C1 segment of cervical spinal cord (tissue), 14 donors: ENCODE measurements at regions not wholly inside any gene's neighbourhood (a gene's known extent, or its start where the extent isn't known, plus 50 kb on each side); places are given as distances from the start of the nearest gene placed in this dataset.
"Not testable (repeated sequence)": the region's sequence is repeated elsewhere in the genome, so short reads cannot be mapped to it uniquely, and the experiment has no call there.

Experiments used
- DNase-seq, 14 donors: peaks; one replicate each; lab custom pipeline; 2025; lab: John Stamatoyannopoulos, UW

DNA sequence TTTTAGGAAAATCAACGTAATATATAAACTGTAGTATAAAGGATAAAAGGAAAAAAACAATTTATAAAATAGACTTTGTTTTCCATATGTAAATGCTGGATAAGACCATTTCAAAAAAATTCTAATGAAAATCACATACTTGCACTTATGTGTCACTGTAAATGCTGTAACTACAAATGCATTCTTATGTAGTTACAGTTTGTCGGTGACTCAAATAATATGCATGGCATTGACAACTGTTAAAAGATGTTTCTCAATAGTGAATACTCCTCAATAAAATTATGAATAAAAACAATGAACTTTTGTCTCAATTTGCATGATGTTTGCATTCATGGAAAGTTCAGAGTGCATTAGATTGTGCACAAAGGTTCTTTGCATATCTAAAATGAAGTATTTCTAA, 614.0 kb upstream of the CHRM3 start:
- no peak for DNase-seq

DNA sequence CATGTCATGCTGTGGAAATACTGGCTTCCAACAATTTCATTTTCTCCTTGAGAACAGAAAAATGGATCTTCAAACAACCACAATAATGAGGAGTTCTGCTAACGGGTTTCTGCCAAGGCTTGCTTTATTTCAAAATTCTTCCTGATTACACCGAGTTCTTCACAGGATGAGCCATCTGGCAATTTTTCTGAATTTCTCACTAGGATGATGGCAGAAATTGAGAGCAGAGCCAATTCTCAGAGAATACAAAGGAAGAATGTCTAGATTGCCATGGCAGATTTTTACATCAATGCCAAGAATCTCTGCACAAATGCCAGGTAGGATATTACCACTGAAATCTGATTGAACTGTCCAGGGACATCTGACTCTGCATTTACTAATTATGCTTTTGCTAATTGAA, 619.0 kb upstream of the CHRM3 start:
- DNase-seq = peak in 1 of 14 donors; percentile 80

- DNase-seq = no peak
Measured at GRCh38 chr1:238764779-238765178, 621.6 kb upstream of the CHRM3 start.

DNA sequence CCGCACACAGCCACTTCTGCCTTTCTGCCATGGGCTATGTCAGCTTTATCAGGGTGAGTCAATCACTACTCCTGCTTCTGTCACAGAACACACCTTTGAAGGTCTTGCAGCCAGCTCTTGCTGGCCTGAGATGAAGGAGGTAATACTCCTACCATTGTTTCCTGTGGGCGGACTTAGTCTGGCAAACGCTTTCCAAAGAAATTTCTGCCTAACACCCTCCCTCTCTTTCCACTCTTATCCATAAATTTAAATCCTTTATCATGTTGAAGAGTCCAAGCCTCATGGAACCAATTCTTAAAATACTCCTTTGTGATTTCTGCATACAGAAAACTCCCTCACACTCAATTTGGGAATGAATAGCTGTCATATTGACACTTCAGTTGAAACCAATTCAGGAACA, 633.1 kb upstream of the CHRM3 start:
- no peak for DNase-seq

DNA sequence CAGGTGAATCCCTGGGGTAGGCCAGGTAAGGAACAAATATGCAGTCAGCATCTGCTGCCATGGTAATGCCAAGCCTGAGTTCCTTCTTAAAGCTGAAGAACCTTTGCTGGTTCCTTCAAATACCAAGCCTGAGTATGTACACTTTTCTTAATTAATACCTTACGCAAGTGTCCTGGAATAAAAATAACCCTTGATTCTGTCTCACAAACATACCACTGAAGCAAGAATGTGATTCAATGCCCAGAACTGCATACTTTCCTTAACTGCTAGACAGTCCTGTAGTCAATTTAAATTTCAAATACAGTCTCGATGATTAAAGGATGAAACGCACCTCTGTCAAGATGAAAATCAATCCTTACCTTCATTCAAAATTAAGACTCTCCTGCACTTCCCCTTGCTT, 634.0 kb upstream of the CHRM3 start:
- DNase-seq = no peak

DNA sequence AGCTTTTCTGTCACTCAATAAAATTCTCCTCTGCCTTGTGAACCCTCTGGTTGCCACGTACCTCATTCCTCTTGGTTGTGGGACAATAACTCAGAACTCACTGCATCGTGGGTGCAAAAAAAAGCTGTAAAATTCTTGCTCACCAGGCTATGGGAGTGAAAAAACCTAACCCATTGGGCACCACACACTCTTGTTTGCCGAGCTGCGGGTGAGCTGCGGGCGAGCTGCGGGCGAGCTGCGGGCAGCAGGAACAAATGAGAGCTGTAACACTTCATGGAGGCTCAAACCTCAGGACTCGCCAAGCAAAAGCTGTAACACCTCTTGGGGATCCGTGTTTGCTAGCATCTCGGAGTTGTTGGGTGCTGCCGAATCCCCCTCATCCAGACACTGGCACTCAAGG, 641.3 kb upstream of the CHRM3 start:
- DNase-seq = no peak

GRCh38 chr1:238738892-238739291, 647.5 kb upstream of the CHRM3 start:
- no peak for DNase-seq

- DNase-seq = no peak
Measured at GRCh38 chr1:238727670-238728069, 658.7 kb upstream of the CHRM3 start.

- DNase-seq = no peak
Measured at GRCh38 chr1:238722812-238723211, 663.6 kb upstream of the CHRM3 start.

DNA sequence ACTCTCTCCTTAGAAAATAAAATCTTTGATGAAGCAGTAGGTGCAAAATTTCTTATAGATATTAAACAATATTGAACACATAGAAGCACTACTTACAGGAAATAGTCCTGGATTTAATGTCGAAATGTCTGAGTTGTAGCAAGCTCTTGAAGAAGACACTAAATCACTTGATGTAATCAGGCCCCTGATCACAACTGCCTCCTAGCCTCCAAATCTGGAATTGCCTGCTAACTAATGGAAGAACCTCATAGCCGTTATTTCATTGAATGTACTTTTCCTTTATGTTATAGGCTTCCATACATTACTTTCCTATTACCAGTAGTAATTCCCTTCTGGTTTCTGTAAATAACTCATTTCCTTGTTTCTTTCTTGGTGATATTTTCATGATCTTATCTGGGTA, 675.7 kb upstream of the CHRM3 start:
- DNase-seq = no peak

- no peak for DNase-seq
Measured at GRCh38 chr1:238701024-238701423, 685.3 kb upstream of the CHRM3 start.

DNA sequence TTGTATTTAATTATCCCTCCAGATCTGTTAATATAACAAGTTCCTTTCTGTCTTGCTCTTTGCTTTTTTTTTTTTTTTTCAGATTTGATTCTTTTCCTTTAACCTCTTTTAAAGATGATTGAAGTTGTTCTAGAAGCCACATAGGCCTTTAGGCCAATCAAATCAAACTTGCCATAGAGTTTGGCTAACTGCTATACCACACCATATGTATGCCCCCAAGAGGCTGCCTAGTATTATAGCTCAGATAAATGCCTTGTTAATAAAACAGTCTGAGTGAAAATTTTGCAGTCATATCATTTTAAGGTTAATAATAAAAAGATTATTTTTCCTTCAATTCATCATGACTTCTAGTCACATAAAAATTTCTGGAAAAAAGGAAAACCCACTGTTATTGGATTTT, 696.0 kb upstream of the CHRM3 start:
- DNase-seq = no peak

DNA sequence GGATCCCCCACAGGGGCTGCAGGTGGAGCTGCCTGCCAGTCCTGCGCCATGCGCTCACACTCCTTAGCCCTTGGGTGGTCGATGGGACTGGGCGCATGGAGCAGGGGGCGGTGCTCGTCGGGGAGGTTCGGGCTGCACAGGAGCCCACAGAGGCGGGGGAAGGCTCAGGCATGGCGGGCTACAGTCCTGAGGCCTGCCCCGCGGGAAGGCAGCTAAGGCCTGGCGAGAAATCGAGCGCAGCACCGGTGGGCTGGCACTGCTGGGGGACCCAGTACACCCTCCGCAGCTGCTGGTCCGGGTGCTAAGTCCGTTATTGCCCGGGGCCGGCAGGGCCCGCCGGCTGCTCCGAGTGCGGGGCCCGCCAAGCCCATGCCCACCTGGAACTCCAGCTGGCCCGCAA, 701.8 kb upstream of the CHRM3 start:
- DNase-seq = not testable (repeated sequence)

- DNase-seq = no peak
Measured at GRCh38 chr1:238681451-238681850, 704.9 kb upstream of the CHRM3 start.

DNA sequence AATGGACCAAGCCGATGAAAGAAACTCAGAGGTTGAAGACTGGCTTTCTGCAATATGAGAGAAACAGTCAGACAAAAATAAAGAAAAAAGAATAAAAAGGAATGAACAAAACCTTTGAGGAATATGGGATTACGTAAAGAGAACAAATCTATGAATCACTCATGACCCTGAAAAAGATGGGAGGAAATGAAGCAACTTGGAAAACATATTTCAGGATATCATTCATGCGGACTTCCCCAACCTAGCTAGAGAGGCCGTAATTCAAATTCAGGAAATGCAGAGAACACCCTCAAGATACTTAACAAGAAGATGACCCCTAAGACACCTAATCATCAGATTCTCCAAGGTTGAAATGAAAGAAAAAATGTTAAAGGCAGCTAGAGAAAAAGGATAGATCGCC, 705.3 kb upstream of the CHRM3 start:
- no peak for DNase-seq

GRCh38 chr1:238677567-238677966, 708.8 kb upstream of the CHRM3 start:
- no peak for DNase-seq

DNA sequence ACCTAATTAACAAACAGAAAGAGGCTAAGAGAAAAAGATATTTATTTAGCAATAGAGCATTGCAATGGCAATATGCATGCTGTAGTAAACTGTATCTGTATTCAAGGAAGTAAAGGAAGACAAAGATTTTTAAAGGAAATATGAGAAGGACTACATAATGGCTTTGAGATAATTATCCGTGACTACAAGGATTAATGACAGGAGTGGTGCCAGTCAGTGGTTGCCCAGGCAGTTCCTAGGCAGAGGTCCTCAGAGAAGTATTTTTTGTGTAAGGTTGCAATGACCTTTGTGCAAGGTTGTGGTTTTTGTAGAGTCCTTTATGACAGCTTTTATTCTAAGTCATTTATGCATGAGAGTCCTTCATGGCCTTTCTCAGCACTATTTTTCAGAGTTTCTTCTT, 711.1 kb upstream of the CHRM3 start:
- DNase-seq = no peak

GRCh38 chr1:238674316-238674715, 712.1 kb upstream of the CHRM3 start:
- no peak for DNase-seq

DNA sequence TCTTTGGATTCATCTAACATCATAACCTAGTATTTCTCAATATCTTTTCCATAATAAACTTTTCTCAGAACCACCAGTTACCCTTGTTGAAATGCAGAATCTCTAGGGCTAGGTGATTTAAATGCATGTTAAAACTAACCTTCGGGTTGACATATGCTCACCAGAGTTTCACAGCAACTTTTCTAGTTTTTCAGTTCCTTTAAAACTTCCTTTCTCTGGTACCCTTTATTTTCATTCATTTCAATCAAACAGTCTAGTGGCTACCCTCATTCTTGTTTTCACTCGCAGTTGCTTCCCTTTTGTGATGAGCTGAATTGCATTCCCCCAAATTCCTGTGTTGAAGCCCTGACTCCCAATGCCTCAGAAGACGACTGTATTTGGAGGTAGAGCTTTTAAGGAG, 712.8 kb upstream of the CHRM3 start:
- no peak for DNase-seq

DNA sequence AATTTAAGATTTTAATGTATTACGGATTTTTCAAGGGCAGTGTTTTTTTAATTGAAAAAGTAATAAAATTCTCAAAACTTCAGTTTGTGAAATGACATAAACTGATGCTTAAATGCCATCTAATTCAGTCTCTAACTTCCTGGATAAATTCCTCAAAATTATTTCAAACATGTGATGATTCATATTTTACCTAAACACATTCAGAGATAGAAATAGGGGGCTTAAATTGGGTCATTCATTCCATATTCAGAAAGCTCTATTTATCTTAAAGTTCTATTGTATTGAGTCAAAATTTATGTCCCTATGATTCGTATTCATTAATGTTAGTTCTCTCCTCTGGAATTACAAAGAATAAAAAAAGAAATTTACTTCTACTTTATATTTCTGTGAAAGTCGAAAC, 713.6 kb upstream of the CHRM3 start:
- no peak for DNase-seq

DNA sequence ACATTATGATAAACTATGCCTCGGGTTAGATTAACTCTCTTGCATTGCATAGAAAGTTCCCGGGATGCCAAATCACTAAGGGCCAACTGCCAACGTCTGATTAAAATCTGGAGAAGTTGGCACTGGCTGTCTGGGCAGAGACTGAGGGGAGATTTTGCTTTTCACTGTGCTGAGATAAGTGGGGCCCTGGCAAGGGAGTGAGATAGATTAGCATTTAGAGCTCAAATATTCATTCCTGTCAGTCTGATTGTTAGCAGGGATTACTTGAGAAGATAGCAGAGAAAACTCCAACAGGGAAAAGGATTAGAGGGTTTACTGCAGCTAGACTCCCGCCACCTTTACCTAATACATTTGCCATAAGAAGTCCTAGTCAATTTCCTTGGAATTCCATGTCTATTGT, 714.1 kb upstream of the CHRM3 start:
- DNase-seq = no peak

DNA sequence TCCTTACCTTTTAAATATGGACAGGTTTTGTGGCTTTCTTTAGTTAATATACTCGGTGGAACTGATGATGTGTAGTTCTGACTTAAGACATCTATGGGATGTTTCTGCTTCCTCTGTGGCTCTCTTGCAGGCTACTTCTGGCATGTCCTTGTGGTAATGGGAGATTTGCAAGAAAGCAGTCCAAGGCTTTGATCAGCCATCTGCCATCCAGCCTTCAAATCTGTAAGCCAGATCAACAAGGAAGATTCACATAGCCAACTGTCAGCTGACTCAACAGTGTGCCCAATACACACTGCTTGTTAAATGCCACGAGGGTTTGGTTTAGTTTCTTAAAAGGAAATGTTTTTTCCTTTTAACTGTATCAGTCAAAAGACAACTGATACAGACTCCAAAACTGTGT, 722.2 kb upstream of the CHRM3 start:
- no peak for DNase-seq

GRCh38 chr1:238660849-238661248, 725.5 kb upstream of the CHRM3 start:
- DNase-seq = no peak

- no peak for DNase-seq
Measured at GRCh38 chr1:238658763-238659162, 727.6 kb upstream of the CHRM3 start.
